Esophagus (tissue), 2 donors: ENCODE measurements at regions not wholly inside any gene's neighbourhood (a gene's known extent, or its start where the extent isn't known, plus 50 kb on each side); places are given as distances from the start of the nearest gene placed in this dataset.

ENCODE experiments used
- H3K27ac ChIP-seq, 2 donors: one replicate each; pipeline ENCODE4 v1.5.1; 2013; ENCODE audit warnings: low read depth in 2 of 2, mild to moderate bottlenecking in 2 of 2, inconsistent platforms in 1 of 2, low read length in 1 of 2, moderate library complexity in 1 of 2
- H3K27me3 ChIP-seq, 2 donors: one replicate each; pipeline ENCODE4 v1.6.1; 2013; ENCODE audit warnings: low read length in 2 of 2, control low read depth in 1 of 2, mild to moderate bottlenecking in 1 of 2; ENCODE audit not compliant: insufficient read depth in 2 of 2, control insufficient read depth in 1 of 2
- H3K36me3 ChIP-seq, 2 donors: one replicate each; pipeline ENCODE4 v1.6.1; 2013; ENCODE audit warnings: low read length in 1 of 2; ENCODE audit not compliant: control insufficient read depth in 2 of 2, insufficient read depth in 2 of 2
- H3K4me1 ChIP-seq, 2 donors: one replicate each; pipeline ENCODE4 v1.6.1; 2013; ENCODE audit warnings: low read length in 1 of 2; ENCODE audit not compliant: control insufficient read depth in 2 of 2, insufficient read depth in 2 of 2
- H3K4me3 ChIP-seq, 2 donors: one replicate each; pipeline ENCODE4 v1.5.1; 2013; ENCODE audit warnings: low read length in 2 of 2, mild to moderate bottlenecking in 2 of 2, low read depth in 1 of 2, moderate library complexity in 1 of 2
- H3K9me3 ChIP-seq, 2 donors: one replicate each; pipeline ENCODE4 v1.6.1; 2013; ENCODE audit warnings: mild to moderate bottlenecking in 2 of 2, low read depth in 1 of 2, low read length in 1 of 2, moderate library complexity in 1 of 2; ENCODE audit not compliant: control insufficient read depth in 2 of 2, insufficient read depth in 1 of 2
- WGBS, 2 donors: extraction: QIAGEN DNeasy Blood & Tissue Kit; methylation state at CpG; one replicate each; pipeline ENCODE4 v1.1.7; 2013; 5-methylcytosine and 5-hydroxymethylcytosine counted together
- donor health status: healthy with polysubstance abuse.
- donor health status: Bipolar disorder and iron deficiency.

DNA sequence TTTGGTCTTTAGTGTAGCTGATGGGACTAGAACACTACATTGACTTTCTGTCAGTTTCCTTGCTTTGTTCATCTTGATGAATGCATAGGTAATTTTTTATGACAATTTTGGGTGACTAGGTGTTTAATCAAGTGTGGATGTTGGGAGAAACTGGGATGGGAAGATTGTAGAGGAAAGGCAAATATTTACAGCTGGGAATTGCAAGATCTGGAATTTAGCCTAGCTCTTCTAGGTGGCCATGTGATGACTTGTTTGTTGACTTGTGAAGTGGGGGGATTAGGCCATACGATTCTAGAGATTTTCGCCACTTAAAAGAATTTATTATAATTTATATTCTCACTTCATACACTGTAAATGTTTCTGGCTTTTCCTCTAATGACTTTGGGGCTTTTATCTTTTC is 480.3 kb upstream of the GOT2 start:
- no peaks in the 10 kb centered on the region for H3K36me3 ChIP-seq
- H3K4me3 ChIP-seq: no peak overlapping the region
- H3K27me3 ChIP-seq: no peaks in the 10 kb centered on the region
- H3K9me3 ChIP-seq: no peaks in the 10 kb centered on the region
- 21 to 41% methylated on average over 2 of the region's 2 CpGs for WGBS, 2 donors
- no peaks in the 10 kb centered on the region for H3K4me1 ChIP-seq
- H3K27ac ChIP-seq: no peak overlapping the region

DNA sequence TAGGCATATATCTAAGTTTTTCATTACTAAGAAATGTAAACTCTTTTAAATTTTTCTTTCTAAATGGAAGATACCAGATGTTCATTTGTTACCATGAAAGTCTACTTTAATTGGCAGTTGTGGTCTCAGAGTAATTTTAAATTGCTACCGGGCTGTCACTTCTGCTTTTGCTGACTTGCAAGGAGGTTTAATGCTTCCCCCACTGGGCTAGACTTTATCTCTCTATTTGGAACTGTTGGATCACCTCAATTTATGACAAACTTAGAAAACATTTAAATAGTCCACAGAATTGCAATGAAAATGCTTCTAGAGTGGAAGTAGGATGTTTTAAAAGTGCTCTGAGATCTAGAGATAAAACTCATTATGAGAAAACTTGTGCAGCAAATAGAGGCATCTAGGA is 479.8 kb upstream of the GOT2 start:
- H3K4me1 ChIP-seq: no peaks in the 10 kb centered on the region
- no peak overlapping the region for H3K27ac ChIP-seq
- H3K36me3 ChIP-seq: no peaks in the 10 kb centered on the region
- no peaks in the 10 kb centered on the region for H3K27me3 ChIP-seq
- H3K9me3 ChIP-seq: no peaks in the 10 kb centered on the region
- WGBS, 2 donors: 57 to 64% methylated on average over 1 of the region's 1 CpG
- no peak overlapping the region for H3K4me3 ChIP-seq

DNA sequence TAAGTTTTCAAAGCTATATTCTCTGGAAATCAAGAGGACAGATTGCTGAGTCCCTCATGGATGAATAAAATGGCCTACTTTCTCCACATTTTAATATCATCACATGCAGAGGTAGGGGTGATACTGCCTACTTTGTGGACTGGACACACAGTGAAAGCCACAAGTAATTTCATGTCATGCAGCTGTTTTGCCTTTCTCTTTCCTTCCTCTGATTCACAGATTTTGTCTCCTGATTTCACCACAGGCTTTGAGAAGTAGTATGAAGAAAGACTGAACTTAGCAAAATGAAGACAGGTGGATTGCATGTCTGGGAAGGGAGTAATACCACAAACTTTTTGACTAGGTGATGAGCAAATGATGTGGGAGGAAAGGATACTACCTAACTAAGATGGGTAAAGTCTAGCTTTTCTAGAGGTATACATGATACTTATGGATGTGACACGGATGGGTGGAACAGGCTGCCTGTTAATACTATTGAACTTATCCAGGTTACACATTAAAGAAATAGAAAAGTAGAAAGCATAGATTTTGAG is 478.4 kb upstream of the GOT2 start:
- WGBS, 2 donors: 78 to 87% methylated on average over 1 of the region's 1 CpG
- H3K27me3 ChIP-seq: no peaks in the 10 kb centered on the region
- H3K4me3 ChIP-seq: no peak overlapping the region
- no peaks in the 10 kb centered on the region for H3K36me3 ChIP-seq
- H3K9me3 ChIP-seq: no peaks in the 10 kb centered on the region
- H3K27ac ChIP-seq: no peak overlapping the region
- H3K4me1 ChIP-seq: no peaks in the 10 kb centered on the region

DNA sequence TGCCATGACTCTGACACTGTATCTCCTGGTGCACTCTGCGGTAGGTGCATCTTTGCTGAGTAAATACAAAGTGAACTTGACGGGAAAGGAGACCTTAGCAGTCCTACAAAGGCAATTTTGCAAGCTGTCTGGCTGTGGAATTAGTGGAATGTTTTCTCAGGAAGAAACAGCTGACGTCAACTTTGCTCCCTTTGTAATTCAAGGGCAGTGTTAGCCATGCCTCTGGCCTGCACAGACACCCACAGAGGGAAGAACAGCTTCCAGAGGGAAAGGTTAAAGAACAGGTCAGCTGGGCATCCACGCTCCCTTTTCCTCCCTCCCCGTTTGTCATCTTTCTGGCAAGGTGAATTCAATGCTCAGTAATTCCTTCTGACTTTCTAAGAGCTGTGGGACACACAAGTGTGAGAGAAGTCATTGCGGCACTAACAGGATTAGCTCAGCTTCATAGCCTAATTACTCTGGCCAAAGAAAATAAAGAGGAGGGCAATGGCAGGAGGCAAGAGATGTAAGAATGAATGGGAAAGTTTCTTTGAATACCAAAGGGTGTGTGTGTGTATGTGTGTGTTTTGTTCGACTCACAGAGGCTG is 476.9 kb upstream of the GOT2 start:
- Histone ChIP-seq H3K27ac (no peak overlapping the region), H3K9me3 (no peaks in the 10 kb centered on the region), H3K4me1 (no peaks in the 10 kb centered on the region), H3K4me3 (no peak overlapping the region), H3K36me3 (no peaks in the 10 kb centered on the region), H3K27me3 (no peaks in the 10 kb centered on the region)
- WGBS, 2 donors: 25 to 27% methylated on average over 7 of the region's 7 CpGs

DNA sequence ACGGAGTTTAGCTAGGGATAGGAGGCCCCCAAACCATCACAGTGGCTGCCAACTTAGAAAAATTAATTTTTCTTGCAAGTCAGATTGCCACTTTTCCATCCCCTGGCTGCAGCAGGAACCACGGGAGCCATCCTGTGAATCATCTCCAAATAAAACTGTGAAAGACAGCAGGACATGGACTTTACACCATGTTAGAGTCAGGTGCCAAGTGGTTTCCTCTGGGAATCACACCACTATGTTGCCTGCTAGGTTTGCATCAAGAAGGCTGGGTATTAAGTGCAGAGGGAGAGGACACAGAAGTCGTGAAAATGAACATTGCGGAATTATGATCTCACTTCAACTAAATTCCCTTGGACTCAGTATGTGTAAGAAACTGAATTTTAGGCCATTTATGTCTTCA is 471.3 kb upstream of the GOT2 start:
- Histone ChIP-seq H3K36me3 (no peaks in the 10 kb centered on the region), H3K27me3 (no peaks in the 10 kb centered on the region), H3K9me3 (no peaks in the 10 kb centered on the region), H3K27ac (no peak overlapping the region), H3K4me1 (no peaks in the 10 kb centered on the region), H3K4me3 (no peak overlapping the region)
- 76% methylated on average over 4 of the region's 4 CpGs for WGBS, 2 donors

DNA sequence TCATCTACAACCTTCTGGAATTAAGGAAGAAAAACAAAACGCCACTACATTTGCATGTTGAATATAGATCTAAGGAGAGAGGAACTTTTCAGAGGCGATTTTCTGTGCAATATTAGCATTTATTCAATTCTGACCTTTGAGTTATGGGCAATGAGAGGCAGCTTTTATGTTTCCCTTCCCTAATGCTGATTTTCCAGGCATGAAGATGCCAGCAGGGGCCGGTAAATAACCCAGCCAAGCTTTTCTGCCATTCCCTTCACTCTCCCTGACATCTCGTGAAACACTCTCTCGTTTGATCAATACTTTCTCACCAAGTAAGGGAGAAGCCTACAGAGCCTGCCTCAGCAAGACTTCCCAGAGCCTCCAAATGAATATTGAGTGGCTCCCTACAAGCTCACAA is 470.5 kb upstream of the GOT2 start:
- H3K4me3 ChIP-seq: no peak overlapping the region
- no peak overlapping the region for H3K27ac ChIP-seq
- WGBS, 2 donors: 53 to 59% methylated on average over 5 of the region's 5 CpGs
- H3K27me3 ChIP-seq: no peaks in the 10 kb centered on the region
- H3K4me1 ChIP-seq: no peaks in the 10 kb centered on the region
- no peaks in the 10 kb centered on the region for H3K36me3 ChIP-seq
- no peaks in the 10 kb centered on the region for H3K9me3 ChIP-seq

DNA sequence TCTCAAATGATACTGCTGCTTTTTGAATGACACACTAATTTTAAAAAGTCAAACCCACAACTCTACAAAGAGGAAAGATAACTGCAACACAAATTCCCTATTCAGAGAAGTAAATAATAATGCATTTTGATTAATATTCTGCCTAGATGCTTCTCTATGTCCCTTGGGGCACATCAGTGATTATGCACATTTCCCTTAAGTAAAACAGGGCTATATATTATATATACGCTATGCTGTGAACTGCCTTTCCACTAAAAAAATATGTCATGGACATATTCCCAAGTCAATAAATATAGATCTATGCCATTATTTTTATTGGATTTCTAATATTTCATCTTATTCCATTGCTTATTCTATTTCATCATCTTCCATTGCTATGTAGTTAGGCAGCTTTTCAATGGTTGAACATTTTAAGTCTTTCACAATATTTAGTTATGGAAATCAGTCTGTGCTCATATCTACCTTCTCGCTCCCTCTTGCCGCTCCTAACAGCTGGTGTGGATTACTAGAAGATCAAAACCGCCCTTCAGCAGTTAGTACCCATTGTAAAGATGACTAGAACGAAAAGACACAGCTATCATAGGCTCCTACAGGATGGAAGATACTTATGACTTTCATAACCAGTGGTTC is 468.2 kb upstream of the GOT2 start:
- no peaks in the 10 kb centered on the region for H3K27me3 ChIP-seq
- H3K4me1 ChIP-seq: no peaks in the 10 kb centered on the region
- no peak overlapping the region for H3K27ac ChIP-seq
- no peaks in the 10 kb centered on the region for H3K36me3 ChIP-seq
- no peaks in the 10 kb centered on the region for H3K9me3 ChIP-seq
- 77 to 83% methylated on average over 5 of the region's 5 CpGs for WGBS, 2 donors
- H3K4me3 ChIP-seq: no peak overlapping the region

DNA sequence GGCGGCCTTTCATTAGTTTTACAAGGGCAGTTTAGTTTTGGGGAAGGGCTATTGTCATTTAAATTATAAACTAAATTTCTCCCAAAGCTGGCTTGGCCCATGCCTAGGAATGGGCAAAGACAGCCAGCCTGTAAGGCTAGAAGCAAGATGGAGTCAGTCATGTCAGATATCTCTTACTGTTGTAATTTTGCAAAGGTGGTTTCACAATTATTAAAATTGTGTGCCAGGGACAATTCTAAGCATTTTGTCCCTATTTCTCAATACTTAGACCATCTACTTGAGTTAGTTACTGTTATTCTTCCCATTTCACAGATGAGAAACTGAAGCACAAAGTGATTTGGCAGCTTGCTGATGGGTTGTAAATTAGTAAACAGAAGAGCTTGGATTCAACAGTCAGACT is 467.7 kb upstream of the GOT2 start:
- 78 to 81% methylated on average over 1 of the region's 1 CpG for WGBS, 2 donors
- Histone ChIP-seq H3K27me3 (no peaks in the 10 kb centered on the region), H3K27ac (no peak overlapping the region), H3K9me3 (no peaks in the 10 kb centered on the region), H3K36me3 (no peaks in the 10 kb centered on the region), H3K4me3 (no peak overlapping the region), H3K4me1 (no peaks in the 10 kb centered on the region)

DNA sequence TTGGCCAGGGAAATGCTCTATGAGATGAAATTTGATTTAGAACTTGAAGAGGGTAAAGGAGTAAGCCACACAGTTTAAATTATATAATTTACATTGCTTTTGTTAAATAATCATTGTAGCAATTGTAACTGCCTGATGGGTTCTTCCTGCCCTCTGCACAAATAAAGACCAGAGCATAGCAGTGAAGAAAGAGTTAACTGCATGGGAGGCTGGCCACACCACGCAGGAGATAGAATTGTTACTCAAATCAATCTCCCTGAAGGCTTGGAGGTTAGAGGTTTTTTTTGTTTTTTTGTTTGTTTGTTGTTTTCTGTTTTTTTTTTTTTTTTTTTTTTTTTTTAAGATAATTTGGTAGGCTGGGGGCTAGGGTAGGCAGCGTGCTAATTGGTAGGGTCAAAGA is 467.0 kb upstream of the GOT2 start:
- Histone ChIP-seq H3K27ac (no peak overlapping the region), H3K36me3 (no peaks in the 10 kb centered on the region), H3K9me3 (peaks cover 0 to 2% of the 10 kb centered on the region in 2 donors), H3K4me3 (no peak overlapping the region), H3K4me1 (no peaks in the 10 kb centered on the region), H3K27me3 (no peaks in the 10 kb centered on the region)
- WGBS, 2 donors: 17 to 23% methylated on average over 2 of the region's 2 CpGs

DNA sequence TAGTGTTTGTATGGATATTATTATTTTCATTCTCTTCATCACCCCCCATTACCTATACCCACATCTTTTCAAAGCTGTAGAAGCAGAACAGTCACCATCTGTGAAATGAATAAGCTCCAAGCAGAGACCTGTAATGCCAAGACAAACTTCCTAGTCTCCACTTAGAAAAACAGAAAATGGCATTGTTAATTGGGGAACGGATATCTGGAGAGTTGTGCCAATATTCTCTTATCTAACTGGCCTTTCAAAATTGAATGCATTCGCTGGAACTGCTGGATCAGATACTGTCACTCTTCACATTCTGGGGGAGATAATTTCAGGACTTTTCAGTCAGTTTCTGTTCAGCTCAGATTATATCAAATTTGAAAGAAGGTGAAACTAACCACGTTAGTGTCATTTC is 464.4 kb upstream of the GOT2 start:
- H3K27me3 ChIP-seq: no peaks in the 10 kb centered on the region
- H3K4me3 ChIP-seq: no peak overlapping the region
- no peaks in the 10 kb centered on the region for H3K4me1 ChIP-seq
- no peak overlapping the region for H3K27ac ChIP-seq
- no peaks in the 10 kb centered on the region for H3K36me3 ChIP-seq
- peaks cover 0 to 2% of the 10 kb centered on the region in 2 donors for H3K9me3 ChIP-seq
- 51 to 61% methylated on average over 3 of the region's 3 CpGs for WGBS, 2 donors
